ENCODE measurements at regions not wholly inside any gene's neighbourhood (a gene's known extent, or its start where the extent isn't known, plus 50 kb on each side); places are given as distances from the start of the nearest gene placed in this dataset.

DNA sequence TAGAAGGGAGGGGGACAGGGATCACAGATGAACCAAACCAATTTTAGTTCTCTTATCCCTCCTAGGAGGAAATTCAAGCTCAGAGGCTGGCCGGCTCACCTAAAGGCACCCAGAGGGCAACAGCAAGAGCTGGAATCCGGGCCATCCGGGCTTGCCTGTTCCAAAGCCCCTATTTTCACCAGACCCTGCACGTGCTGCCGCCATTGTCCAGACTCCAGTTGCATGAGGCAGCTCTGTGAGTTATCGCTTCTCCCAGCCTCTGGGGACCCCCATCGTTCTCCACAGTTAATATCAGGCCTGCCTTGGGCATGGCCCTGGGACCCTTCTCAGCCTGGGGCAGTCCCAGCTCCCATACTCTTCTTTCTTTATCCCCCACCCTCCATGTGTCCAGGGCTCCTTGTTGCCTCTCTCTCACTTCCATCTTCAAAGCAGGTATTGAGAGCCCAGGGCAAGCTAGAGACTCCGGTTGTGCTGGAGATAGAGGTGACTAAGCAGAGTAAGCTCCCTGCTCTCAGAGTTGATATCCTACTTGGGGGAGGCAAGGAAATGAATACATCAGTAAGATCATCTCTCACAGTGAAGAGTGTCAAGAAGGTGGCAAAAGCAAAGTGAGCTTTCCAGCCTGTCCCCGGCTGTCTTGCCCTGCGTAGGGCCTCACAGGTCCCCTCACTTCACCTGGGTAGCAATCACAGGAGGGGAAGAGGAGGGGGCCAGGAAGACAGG, 322.8 kb downstream of the UACA start:
- TF ChIP-seq, protein P1, sequence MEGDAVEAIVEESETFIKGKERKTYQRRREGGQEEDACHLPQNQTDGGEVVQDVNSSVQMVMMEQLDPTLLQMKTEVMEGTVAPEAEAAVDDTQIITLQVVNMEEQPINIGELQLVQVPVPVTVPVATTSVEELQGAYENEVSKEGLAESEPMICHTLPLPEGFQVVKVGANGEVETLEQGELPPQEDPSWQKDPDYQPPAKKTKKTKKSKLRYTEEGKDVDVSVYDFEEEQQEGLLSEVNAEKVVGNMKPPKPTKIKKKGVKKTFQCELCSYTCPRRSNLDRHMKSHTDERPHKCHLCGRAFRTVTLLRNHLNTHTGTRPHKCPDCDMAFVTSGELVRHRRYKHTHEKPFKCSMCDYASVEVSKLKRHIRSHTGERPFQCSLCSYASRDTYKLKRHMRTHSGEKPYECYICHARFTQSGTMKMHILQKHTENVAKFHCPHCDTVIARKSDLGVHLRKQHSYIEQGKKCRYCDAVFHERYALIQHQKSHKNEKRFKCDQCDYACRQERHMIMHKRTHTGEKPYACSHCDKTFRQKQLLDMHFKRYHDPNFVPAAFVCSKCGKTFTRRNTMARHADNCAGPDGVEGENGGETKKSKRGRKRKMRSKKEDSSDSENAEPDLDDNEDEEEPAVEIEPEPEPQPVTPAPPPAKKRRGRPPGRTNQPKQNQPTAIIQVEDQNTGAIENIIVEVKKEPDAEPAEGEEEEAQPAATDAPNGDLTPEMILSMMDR (IDR thresholded peaks at IDR 0.05): no peak
- no peak for TF ChIP-seq POLR2A (IDR thresholded peaks at IDR 0.05)
